ENCODE measurements at regions not wholly inside any gene's neighbourhood (a gene's known extent, or its start where the extent isn't known, plus 50 kb on each side); places are given as distances from the start of the nearest gene placed in this dataset.

DNA sequence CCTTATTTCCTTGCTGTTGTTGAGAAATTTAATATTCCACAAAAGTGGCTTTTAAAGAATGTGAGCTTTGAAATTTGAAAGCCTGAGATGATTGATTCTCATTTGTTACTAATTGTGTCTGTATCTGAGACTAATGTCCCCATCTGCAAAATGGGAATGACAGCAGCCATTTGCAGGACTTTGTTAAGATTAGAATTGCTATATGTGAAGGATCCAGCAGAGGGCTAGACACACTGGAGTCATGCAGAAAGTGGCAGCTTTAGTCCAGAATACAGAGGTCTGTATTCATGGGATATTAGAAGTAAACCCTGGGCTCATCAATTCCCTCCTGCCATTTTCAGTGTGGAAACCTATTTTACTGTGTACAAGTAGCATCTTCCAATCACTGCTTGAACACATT lies 296.5 kb upstream of the GYPC start:
- DNase-seq, result no peak

DNA sequence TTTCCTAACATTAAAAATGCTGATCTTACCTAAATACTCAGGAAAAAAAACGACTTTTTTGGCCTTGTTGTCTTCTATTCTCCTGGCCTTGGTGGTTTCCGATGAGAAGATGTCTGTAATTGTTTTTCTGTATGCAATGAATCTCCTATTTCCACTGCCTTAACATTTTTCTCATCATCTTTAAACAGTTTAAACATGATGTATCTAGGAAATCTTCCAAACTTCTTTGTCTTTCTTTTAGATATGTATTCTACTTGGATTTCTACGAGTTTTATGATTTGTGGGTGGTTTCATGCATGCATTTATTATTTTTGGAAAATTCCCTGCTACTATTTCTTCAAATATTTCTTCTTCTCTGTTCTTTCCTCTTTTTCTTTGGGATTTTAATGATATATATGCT lies 288.6 kb upstream of the GYPC start:
- DNase-seq, result no peak

DNA sequence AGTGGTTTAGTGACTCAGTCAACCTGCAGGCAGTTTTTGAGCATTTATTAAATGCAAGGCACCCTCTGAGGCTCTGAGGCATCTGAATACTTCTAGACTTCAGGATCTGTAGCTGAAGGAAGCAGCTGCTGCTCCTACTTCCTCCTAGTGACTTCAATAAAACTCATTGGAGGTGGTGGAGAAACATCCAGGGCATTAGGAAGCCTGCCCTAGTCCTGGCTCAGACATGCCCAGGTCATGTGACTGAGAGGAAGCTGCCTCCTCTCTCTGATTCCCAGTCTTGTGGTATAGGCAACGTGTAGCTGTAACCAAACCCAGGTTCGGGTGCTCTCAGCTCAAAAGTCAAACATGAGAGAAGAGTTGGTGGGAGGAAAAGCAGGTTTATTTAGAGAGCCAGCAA lies 287.2 kb upstream of the GYPC start:
- no peak for DNase-seq

DNA sequence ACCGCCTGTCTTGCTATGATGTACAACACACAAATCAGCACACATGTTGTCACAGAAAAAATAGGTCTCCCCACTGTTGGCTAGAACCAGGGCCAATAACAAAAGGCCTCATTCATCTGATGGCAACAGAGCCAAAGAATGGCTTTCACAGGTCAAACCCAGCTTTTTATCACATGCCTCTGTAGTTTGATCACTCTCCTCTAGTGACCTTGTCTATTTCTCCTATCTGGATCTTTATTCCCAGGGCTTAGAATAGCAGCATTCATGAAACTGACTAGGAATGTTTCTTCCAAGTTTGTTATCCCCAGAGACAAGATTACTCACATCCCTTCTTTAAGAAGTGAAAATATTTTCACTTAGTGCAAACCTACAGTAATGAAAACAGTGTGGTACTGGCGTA lies 285.8 kb upstream of the GYPC start:
- DNase-seq, result no peak

DNA sequence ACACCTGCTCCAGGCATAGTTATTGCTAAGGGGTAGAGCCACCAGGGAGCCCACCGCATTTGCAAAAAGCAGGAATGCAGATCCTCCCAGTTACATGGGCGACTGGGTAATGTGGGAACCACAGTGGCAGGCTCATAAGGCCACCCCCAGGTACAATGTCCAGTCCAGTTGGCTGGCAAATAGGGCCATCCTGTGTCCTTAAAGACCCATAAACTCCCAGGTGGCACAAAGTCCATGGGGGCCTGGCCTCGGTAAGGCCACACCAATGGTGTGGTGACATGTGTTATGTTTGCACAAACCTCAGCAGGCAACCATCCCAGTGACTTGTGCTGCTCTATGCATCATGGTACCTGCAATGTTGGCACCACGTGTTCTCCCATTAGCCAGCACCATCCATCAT lies 283.6 kb upstream of the GYPC start:
- DNase-seq, result no peak

DNA sequence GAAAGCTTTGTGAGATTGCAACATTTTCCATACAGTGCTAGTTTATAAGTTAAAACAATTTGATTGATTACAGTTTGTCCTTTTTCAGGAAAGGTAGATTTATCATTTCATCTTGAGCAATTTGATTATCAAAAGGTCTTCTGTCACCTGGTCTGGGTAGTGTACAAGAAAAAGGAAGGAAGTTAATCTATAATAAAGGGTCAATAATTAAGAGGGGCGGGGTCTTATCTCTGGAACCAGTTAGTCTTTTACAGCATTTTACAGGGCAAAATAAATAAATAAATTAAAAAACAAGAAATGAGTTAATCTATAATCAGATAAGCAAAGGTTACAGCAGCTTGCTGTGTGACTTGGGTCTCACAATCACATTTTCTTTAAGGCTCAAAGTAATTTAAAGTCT lies 277.8 kb upstream of the GYPC start:
- DNase-seq, result no peak

DNA sequence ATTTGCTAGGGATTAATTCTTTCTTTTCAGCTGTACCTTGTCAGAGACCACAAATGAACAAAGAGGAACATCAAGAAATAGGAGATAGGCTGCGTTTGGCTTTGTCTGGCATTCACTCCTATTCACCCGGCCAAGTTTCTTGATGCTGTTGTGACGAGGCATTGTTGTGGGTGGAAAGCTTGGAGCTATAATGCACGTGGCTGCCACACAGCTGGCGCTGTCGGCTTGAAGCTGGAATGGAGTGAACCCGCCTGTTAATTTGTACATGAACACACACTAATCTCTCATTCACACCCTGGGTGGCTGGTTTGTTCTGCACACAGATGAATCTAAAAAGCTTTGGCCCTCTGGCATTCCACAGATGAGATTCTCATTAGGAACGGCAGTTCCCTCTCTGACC lies 274.9 kb upstream of the GYPC start:
- DNase-seq, result no peak

DNA sequence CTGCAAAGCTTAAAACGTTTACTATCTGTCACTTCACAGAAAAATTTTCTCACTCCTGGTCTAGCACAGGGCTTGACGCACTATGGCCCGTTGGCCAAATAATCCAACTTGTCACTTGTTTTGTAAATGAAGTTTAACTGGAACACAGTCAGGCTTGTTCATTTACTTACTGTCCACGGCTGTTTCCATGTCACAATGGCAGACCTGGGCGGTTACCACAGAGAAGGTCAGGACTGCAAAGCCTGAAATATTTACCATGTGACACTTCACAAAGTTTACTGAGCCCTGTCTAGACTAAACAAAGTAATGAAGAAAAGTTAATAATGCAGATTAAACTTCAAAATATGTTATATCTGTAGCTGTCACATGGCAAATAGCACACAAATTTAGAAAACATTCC lies 273.0 kb upstream of the GYPC start:
- no peak for DNase-seq

DNA sequence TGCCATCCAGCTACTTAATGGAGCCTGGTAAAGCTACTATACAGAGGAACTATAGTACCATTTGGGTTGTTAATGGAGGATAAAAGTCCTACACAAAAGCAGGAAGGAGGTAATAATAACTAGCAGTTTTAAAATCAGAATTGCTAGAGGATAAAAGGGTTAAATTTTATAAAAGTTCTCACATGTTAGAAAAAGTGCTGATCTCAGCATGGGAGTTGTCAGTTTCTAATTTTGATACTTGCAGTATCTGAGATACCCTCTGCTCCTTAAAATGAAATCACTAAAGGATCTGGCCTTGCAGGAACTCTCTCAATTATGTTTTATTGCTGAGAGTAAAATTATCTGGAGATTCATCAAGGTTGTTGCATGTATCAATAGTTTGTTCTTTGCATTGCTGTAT lies 272.2 kb upstream of the GYPC start:
- no peak for DNase-seq

DNA sequence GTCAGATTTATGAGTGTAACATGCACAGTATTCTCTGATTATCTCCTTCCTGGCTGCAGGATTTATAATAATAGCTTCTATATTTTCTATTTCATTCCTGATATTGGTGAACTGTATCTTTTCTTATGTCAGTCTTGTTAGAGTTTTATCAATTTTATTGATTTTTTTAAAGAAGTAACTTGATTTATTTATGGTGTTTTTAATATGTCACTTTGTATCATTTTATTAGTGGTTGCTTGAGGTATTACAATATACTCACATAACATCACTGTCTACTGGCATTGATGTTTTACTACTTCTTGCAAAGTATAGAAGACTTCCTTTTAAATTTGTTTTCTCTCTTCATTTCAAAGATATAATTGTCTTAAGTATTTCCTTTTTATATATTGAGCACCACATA lies 270.5 kb upstream of the GYPC start:
- no peak for DNase-seq

DNA sequence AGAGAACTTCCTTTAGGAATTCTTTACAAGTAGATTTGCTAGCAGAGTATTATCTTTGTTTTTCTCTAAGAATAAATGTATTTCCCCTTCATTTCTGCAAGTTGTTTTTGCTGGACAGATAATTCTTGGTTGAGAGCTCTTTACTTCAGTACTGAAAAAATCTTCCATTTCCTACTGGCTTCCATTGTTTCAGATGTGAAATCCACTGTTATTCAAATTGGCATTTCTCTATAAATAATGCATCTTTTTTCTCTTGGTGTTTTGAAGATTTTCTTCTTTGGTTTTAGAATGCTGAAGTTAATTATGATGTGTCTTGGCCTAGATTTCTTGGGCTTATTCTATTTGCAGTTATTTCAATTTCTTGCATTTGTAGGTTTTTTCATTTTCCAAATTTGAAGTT lies 270.0 kb upstream of the GYPC start:
- DNase-seq, result no peak

DNA sequence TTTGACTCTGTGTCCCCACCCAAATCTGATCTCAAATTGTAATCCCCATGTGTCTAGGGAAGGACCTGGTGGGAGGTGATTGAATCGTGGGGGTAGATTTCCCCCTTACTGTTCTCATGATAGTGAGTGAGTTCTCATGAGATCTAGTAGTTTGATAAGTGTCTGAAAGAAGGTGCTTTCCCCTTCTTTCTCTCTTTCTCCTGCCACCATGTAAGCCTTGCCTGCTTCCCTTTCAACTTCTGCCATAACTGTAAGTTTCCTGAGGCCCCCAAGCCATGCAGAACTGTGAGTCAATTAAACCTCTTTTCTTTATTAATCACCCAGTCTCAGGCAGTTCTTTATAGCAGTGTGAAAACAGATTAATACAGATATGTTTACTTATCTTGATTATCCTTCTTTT lies 266.5 kb upstream of the GYPC start:
- no peak for DNase-seq

DNA sequence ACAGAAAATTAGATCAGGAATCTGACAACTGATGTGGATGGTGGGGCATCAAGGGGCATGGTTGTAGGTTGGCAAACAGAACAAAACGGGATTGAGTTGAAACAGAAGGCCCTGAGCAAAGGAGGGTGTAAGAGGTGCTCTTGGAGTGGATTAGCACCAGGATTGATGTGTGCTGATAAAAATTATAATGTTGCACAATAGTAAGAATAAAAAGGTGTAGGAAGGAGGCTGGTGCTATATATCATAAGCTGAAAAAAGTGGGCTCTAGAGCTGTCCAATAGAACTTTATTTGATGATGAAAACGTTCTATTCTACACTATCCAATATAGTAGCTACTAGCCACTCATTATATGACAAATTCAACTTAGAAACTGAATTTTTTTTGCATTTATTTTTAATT lies 263.1 kb upstream of the GYPC start:
- no peak for DNase-seq

DNA sequence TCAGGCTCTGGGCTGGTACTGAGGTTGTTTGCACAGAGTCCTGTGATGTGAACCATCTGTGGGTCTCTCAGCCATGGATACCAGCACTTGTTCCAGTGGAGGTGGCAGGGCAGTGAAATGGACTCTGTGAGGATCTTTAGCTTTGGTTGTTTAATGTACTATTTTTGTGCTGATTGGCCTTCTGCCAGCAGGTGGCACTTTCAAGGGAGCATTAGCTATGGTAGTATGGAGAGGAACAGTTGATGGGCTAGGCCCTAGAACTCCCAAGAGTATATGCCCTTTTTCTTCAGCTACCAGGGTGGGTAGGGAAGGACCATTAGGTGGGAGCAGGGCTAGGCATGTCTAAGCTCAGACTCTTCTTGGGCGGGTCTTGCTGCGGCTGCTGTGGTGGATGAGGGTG lies 257.0 kb upstream of the GYPC start:
- DNase-seq, result no peak

DNA sequence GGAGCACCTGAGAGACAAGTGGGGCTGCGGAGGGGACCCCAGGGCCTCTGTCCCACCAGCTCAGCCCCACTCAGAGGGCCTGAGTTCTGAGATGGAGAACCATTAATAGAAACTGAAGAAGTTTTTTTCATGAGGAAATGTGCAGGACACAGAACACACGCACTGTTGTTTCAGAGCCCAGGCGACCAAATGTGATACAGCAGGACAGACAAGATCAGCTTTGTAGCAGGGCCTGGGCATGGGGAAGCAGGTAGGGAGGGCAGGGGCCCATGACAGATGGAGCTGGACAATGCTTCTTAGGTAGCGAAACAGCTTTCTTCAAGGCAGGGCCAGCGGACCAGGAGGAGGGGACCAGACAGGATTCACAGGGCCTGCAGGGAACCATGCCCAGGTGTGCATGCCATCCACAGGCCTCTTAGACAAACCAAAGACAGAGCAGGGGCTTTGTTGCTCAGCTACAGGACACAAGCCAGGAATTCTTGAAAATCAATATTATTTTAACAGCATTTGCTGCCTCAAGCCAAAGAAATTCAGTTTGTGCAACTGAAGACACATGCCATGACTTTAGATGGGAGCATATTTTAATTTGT lies 252.8 kb upstream of the GYPC start:
- no peak for DNase-seq

DNA sequence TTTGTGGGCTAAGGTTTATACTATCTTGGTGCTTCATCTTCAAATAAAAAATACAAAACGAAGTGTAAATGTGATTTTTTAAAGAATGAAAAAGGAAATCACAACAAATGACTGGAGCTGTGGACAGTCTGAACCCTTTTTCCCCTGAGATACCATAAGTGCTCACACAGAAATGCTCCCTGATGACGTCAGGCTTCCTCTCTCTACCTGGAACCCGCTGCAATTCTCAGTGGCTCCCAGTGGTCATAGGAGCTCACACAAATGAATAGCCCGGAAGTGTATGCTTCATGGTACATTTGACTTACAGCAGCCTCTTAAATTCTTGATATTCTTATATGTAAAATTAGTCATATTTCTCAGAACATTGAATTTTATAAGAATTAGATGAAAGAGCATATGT lies 249.7 kb upstream of the GYPC start:
- no peak for DNase-seq

DNA sequence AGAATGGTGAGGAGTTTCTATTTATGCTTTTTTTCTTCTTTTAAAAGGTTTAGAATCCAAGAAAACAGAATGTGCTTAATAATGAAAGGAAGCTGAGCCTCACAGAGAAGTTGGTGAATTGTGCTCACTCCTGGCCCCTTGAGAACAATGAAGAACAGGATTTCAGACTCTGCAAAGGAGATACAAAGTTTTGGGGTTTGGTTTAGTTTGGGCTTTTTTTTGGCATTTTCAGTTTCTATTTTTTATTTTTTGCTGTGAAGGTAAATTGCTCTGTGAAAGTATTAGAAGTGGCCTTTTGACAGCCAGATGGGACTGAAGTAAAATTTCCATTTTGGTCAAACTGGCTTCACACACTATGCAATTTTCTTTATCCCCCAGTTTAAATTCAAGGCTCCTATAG lies 247.3 kb upstream of the GYPC start:
- DNase-seq, result no peak

DNA sequence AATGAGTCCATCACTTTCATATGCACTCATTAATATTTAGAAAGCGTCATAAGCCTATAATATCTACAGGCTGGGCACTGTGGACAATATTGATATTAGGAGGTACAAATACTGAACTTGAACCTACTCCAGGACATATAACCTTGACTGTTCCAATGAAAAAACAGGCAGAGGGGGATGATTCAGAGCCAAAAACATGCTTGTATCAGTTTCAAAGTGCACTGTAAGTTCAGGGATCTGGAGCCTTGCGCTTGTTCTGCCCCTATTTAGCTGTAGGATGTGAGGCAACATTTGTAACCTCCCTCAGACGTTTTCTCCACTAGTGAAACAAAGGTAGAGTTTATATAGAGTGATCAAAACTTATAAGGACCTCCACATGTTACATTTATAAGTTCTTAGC lies 246.1 kb upstream of the GYPC start:
- no peak for DNase-seq

DNA sequence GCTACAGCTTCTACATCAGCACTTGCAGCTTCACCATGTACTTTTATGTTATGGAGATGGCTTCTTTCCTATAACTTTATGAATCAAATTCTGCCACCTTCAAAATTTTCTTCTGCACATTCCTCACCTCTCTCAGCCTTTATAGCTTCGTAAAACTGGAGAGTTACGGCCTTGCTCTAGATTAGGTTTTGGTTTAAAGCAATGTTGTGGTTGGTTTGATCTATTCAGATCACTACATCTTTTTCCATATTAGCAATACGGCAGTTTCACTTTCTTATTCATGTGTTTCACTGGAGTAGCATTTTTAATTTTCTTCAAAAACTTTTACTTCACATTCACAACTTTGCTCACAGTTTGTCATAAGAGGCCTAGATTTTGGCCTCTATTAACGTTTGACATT lies 242.9 kb upstream of the GYPC start:
- no peak for DNase-seq

DNA sequence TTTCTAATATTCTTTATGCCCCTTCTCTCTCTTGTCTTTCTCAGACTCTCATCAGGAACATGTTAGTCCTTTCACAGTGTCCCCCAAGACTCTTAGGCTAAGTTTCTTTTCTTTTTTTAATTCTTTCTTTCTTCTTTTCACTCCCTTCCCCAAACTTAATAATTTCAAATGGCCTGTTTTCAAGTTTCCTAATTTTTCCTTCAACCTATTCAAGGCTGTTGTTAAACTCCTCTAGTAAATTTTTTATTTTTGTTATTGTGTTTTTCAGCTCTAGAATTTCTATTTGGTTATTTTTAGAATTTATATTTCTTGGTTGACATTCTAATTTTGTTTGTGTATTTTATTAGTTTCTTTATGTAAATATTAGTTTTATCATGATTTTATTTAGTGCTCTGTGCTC lies 236.6 kb upstream of the GYPC start:
- DNase-seq, result no peak

DNA sequence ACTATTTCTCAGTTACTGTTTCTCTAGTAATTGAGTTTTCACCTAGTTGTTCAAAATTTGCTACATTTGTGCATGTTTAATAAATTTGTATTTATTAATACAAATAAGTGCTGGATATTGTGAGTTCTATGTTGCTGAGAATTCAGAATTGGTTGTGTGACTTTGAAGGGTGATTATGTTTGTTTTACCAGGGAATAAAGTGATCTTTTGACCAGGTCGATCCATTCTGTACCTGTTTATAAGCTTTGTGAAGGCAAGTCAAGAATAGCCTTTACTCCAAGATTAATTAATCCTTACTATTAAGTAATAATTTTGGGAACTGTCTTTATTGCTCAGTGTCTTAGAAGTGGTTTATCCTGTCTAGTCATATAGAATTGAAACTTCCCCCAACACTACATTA lies 230.0 kb upstream of the GYPC start:
- DNase-seq, result no peak

DNA sequence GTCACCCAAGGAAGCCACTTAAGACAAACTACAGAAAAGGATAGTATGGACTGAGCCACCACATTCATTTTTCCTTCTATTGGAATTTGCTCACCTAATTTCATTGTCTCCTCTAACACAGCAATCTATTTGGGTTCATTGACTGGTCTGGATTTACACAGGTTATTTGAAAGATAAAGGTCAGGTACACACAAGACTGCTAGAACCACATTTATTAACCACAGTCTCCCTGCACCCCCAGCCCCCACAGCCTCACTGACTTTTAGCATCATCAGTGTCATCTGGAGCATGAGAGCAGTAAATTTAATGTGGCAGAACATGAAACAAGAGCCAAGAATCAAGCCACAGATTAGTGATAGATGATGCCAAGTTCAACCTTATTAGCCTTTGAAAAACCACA lies 226.9 kb upstream of the GYPC start:
- DNase-seq, result no peak

DNA sequence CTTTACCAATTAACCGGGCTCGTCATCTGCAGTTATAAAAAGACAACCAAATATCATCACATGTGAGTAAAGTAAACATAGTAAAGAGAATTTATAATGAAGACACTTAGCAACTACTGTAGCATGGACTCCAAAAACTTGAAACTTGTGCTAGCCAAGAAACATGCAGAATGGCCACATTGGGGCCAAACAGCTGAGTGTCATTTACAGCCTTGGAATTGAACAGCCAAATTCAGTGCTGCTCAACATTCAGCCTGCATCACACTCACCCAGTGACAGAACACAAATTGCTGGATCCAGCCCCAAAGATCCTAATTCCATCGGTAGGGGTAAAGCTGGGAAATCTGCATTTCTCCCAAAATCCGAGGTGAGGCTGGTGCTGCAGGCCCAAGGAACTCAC lies 224.8 kb upstream of the GYPC start:
- DNase-seq, result no peak

DNA sequence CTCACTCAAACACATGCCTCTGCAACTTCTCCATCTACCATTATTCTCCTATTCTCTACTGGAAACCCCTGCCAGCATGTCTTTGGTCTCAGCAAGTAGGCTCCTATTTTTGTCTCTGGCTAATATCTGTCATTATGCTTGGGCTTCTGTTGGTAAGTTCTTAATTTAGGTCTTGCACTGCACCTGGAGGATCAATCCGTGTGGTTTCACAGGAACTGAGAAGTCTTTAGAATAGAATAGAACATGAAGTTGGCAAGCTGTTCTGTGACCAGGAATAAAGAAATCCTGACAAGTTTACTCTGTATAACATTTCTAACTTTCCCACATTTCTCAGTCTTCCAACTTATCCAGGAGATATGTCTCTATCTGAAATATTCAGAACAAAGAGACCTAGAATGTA lies 219.5 kb upstream of the GYPC start:
- DNase-seq, result no peak

DNA sequence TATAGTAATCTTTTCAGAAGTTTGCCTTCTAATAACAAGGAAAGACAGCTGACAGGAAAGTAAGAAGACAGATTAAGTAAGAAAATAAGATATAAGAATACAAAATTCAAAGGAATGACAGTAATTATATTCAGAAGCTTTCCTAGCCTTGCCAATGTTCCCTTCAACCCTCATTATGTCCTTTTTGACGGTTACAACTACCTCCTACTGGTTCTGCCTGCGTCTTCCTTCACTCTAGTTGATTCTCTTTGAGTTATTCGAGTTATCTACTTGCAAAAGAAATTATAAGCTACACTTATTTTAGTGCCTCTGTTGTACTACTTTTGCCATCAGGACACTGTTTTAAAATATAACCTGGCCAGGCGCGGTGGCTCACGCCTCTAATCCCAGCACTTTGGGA lies 218.9 kb upstream of the GYPC start:
- DNase-seq, result no peak

DNA sequence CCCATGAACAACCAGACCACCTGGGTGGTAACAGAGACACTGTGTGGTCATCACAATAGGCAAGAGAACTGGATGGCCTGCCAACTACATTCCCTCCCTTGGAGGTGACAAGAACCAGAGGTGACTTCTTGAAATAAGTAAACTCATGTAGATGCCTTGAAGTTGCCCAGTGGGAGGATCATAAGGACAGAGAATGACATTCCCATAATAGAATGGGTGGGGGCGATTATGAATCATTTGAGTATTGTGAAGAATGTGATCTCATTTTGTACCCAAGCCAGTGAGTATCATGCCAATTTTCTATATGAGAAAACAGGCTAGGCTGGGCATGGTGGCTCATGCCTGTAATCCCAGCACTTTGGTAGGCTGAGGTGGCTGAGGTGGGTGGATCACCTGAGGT lies 211.4 kb upstream of the GYPC start:
- no peak for DNase-seq

Measured in activated T-cell treated with anti-CD3 and anti-CD28 coated beads for 4 hours (primary cell).